Right lobe of liver (tissue), 6 donors: ENCODE measurements at regions not wholly inside any gene's neighbourhood (a gene's known extent, or its start where the extent isn't known, plus 50 kb on each side); places are given as distances from the start of the nearest gene placed in this dataset.

Experiments
- ATAC-seq, 4 donors: fragments of 200-7000 bp; cut with Tn5 transposase; one replicate each; pipeline ENCODE4 v1.9.1; 2020; ENCODE audit warnings: mild to moderate bottlenecking in 4 of 4, moderate library complexity in 4 of 4
- DNase-seq, 3 donors: peaks; one replicate each; pipeline ENCODE4 v3.0.0-alpha.2; 2020
- H3K27ac ChIP-seq, 3 donors: fragments of 200-600 bp; one replicate each; pipeline ENCODE4 v1.8.0; 2022
- H3K27me3 ChIP-seq, 2 donors: fragments of 200-600 bp; one replicate each; pipeline ENCODE4 v1.8.0; 2022
- H3K36me3 ChIP-seq, 4 donors: fragments of 200-600 bp; sonication (generic) in 1 of 4; one replicate each; pipeline versions ENCODE4 v1.5.1 to v1.8.0; 2017 to 2022; ENCODE audit warnings: control low read depth in 1 of 4
- H3K4me1 ChIP-seq, 4 donors: fragments of 200-600 bp; sonication (generic) in 1 of 4; one replicate each; pipeline versions ENCODE4 v1.5.1 to v1.8.0; 2017 to 2022; ENCODE audit warnings: control low read depth in 1 of 4
- H3K4me3 ChIP-seq, 3 donors: fragments of 200-600 bp; one replicate each; pipeline ENCODE4 v1.8.0; 2022
- H3K9me3 ChIP-seq, 4 donors: fragments of 200-600 bp; sonication (generic) in 1 of 4; one replicate each; pipeline versions ENCODE4 v1.5.1 to v1.8.0; 2017 to 2022; ENCODE audit warnings: control low read depth in 1 of 4
- CTCF ChIP-seq, 4 donors: fragments of 200-600 bp in 3 of 4; fragments of 450-650 bp in 1 of 4; IDR thresholded peaks; one replicate each; pipeline versions ENCODE4 v1.5.1 to v1.8.0; 2016 to 2022; ENCODE audit warnings: antibody characterized with exemption in 4 of 4, mild to moderate bottlenecking in 2 of 4
- POLR2A ChIP-seq: fragments of 450-650 bp; IDR thresholded peaks from one replicate; pipeline ENCODE4 v1.6.1; 2017; ENCODE audit warnings: antibody characterized with exemption, mild to moderate bottlenecking
- WGBS: methylation state at CpG from one replicate; pipeline ENCODE4 v1.1.6; 2018; ENCODE audit warnings: low coverage, low lambda C conversion rate; ENCODE audit not compliant: insufficient coverage; ENCODE audit errors: missing lambda C conversion rate; 5-methylcytosine and 5-hydroxymethylcytosine counted together
- intact Hi-C, 2 donors: fragments of 100-400 bp; cut with DNase I; formaldehyde crosslinking; loops; one replicate each; pipeline versions ENCODE4 v1.11.2 to v1.14.1; 2022
- donor health status: DM: no; HTN: yes; CAD: no.
- donor health status: DM: no; HTN: no; CAD: no.
- donor health status: DM: no; HTN: no; CAD: no.
- donor health status: DM: no; HTN: yes; CAD: no.
- donor health status: DM: no; HTN: yes; CAD: no.

- Histone ChIP-seq H3K4me3 (no peak overlapping the region), H3K4me1 (no peaks in the 10 kb centered on the region), H3K9me3 (no peaks in the 10 kb centered on the region), H3K27ac (no peak overlapping the region), H3K36me3 (no peaks in the 10 kb centered on the region), H3K27me3 (no peaks in the 10 kb centered on the region)
- DNase-seq (no peak), ATAC-seq (no peak)
- TF ChIP-seq CTCF (IDR thresholded peaks at IDR 0.05) = no peak
- no peak for TF ChIP-seq POLR2A
- WGBS = 35% methylated on average over 4 of the region's 4 CpGs
- intact Hi-C loops = no loop called here
These were observed 81.7 kb downstream of the GPR85 start for GRCh38 chr7:113004726-113005454.

- intact Hi-C loops = no loop called here
- no peak for DNase-seq
- no peak overlapping the region for H3K27ac ChIP-seq
- H3K4me1 ChIP-seq = no peaks in the 10 kb centered on the region
- no peak for TF ChIP-seq CTCF (IDR thresholded peaks at IDR 0.05)
- TF ChIP-seq POLR2A = no peak
- H3K27me3 ChIP-seq = no peaks in the 10 kb centered on the region
- no peaks in the 10 kb centered on the region for H3K36me3 ChIP-seq
- no peak for ATAC-seq
- 40% methylated on average over 6 of the region's 6 CpGs for WGBS
- H3K4me3 ChIP-seq = no peak overlapping the region
- H3K9me3 ChIP-seq = no peaks in the 10 kb centered on the region
These were observed 86.2 kb downstream of the GPR85 start for GRCh38 chr7:113000316-113001020.

- ATAC-seq = no peak
- H3K4me3 ChIP-seq = no peak overlapping the region
- no peaks in the 10 kb centered on the region for H3K27me3 ChIP-seq
- no peaks in the 10 kb centered on the region for H3K36me3 ChIP-seq
- WGBS = 54% methylated on average over 2 of the region's 2 CpGs
- TF ChIP-seq CTCF (IDR thresholded peaks at IDR 0.05) (no peak), POLR2A (no peak)
- no peak overlapping the region for H3K27ac ChIP-seq
- H3K9me3 ChIP-seq = no peaks in the 10 kb centered on the region
- intact Hi-C loops = no loop called here
- DNase-seq = no peak
- H3K4me1 ChIP-seq = no peaks in the 10 kb centered on the region
These were observed 88.8 kb downstream of the GPR85 start for GRCh38 chr7:112997831-112998230.

- TF ChIP-seq POLR2A = no peak
- TF ChIP-seq CTCF (IDR thresholded peaks at IDR 0.05) = no peak
- H3K36me3 ChIP-seq = no peaks in the 10 kb centered on the region
- intact Hi-C loops = no loop called here
- no peaks in the 10 kb centered on the region for H3K9me3 ChIP-seq
- no peaks in the 10 kb centered on the region for H3K4me1 ChIP-seq
- 38% methylated on average over 2 of the region's 2 CpGs for WGBS
- H3K27ac ChIP-seq = no peak overlapping the region
- no peak overlapping the region for H3K4me3 ChIP-seq
- H3K27me3 ChIP-seq = no peaks in the 10 kb centered on the region
- no peak for DNase-seq
- ATAC-seq = no peak
These were observed 90.2 kb downstream of the GPR85 start for GRCh38 chr7:112996331-112996871.
